D721Med (cell line): ENCODE measurements at regions not wholly inside any gene's neighbourhood (a gene's known extent, or its start where the extent isn't known, plus 50 kb on each side); places are given as distances from the start of the nearest gene placed in this dataset.
"Not testable (repeated sequence)": the region's sequence is repeated elsewhere in the genome, so short reads cannot be mapped to it uniquely, and the experiment has no call there.

ENCODE experiments used
- DNase-seq: peaks from one replicate; pipeline ENCODE4 v3.0.0; 2011; ENCODE audit warnings: low spot score; ENCODE audit not compliant: insufficient read length
- FAIRE-seq: peaks from 2 replicates; lab custom pipeline; 2011; peaks lifted over from hg19 to GRCh38; lab: Jason Lieb, UNC
- CTCF ChIP-seq: IDR thresholded peaks from 2 replicates; pipeline ENCODE4 v1.5.1; 2012; ENCODE audit warnings: mild to moderate bottlenecking, control low read depth; ENCODE audit not compliant: insufficient read depth; ENCODE audit errors: missing control alignments

DNA sequence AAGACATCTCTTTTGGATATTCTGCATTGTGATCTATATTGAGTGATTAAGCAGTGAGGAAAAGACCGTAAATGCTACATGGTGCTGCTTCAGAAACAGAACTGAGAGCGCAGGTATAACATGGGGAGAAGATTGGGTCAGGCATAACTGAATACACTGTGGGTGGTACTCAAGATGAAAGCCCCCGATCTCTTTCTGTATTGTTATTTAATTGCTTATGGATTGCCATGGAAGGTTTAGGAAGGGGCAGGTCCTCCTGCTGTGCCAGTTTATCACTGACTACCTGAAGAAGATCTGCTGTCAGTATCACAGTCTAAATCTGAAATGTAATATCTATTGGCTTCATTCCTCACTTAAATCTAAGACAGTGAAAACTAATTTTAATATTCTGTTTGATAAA, 1568.7 kb upstream of the CELF4 start:
- no peak for TF ChIP-seq CTCF
- FAIRE-seq (no peak), DNase-seq (no peak)

DNA sequence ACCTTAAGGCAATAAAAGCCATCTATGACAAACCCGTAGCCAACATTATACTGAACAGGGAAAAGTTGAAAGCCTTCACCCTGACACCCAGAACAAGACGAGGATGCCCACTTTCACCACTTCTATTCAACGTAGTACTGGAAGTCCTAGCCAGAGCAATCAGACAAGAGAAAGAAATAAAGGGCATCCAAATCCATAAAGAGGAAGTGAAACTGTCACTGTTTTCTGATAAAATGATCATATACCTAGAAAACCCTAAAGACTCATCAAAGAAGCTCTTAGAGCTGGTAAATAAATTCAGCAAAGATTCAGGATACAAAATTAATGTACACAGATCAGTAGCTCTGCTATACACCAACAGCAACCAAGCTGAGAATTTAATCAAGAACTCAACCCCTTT, 1561.9 kb upstream of the CELF4 start:
- DNase-seq, FAIRE-seq: not testable (repeated sequence)

DNA sequence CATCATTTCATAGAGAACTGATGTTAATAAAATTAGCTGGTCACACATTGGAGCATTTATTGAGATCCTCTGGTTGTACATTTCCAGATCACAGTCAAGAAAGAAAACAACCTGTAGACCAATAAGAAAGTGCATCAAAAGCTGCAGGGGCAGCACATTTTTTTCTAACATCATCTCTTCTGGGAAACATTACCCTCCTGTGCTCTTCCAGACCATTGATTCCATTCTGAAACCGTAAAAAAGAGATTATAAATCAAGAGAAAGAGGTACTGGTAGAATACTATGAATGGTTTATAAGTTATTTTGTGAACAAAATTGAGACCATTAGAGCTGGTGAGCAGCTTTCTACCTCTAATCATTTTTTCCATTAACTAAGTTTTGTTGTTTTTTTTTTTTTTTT, 1548.2 kb upstream of the CELF4 start:
- DNase-seq, result no peak
- no peak for TF ChIP-seq CTCF
- FAIRE-seq, result no peak

DNA sequence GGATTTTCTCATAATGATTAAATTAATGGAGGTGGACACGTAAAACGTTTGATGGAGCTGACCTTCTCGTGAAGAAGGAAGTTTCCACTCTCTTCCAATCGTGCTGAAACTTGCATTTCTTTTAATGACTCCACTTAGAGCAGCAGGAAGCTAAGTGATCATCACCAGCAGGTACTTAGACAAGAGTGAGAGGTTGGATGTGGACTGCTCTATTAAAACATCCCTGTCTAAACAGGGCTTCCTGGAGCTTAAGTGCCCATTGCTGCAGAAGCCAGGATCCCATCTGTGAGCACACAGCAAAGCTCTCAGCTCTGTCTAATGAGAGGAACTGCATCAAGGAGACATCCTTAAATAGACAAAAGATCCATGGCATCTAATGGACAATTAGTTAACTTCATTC, 1539.5 kb upstream of the CELF4 start:
- TF ChIP-seq CTCF, result no peak
- FAIRE-seq, result no peak
- DNase-seq, result no peak

DNA sequence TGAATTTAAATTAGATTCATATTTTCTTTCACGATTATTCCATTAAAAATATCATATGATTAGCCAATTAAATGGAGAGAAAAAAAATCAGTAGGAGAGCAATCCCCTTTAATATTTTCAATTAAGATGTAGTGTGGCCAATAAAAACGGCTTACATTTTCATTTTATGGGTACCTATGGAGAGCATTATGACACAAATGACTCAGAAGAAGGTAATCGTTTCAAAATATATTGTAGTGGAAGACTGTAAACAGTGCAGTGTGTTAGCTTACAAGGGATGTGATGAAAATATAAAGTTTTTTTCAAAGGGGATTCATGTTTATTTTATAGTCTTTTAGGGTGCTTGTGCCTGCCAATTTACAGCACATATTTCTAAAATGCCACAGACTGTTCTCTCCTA, 1507.4 kb upstream of the CELF4 start:
- TF ChIP-seq CTCF, result no peak
- DNase-seq (no peak), FAIRE-seq (no peak)

DNA sequence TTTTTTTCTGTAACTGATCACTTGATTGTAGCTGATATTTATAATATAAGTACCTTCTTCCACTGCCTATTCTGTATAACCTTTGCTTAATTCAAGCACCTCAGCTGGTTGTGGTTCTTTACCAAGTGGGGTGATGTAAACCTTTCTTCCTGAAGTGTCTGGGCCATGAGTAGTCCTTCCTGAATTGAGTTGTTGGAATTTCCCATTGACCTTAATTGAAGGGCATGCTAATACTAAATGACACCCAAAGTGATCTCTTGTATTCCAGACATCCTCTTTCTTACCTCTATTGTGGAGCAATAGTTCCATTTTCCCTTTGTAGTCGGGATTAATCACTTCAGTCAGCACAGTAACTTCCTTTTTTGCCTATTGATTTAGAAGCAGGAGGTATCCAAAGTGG, 1496.8 kb upstream of the CELF4 start:
- no peak for TF ChIP-seq CTCF
- no peak for FAIRE-seq
- no peak for DNase-seq

- TF ChIP-seq CTCF, result no peak
- FAIRE-seq, result no peak
- DNase-seq, result no peak
These were observed 1492.9 kb upstream of the CELF4 start for GRCh38 chr18:39058386-39059000.
